Activated naive CD4-positive, alpha-beta T cell treated with anti-CD3 and anti-CD28 coated beads, Interleukin-2, amount 10 ng/mL, durations not matched to agents 7 days and 5 days (primary cell): ENCODE measurements at regions not wholly inside any gene's neighbourhood (a gene's known extent, or its start where the extent isn't known, plus 50 kb on each side); places are given as distances from the start of the nearest gene placed in this dataset.

Experiments
- CTCF ChIA-PET: fragments of 350-600 bp; sonication (Branson Sonifier 250); formaldehyde crosslinking; loops from one replicate; lab custom pipeline; 2021; ENCODE audit warnings: antibody characterized with exemption; lab: Charles Lee
- DNase-seq: peaks from one replicate; pipeline ENCODE4 v3.0.0-alpha.2; 2020
- H3K27ac Mint-ChIP-seq: one replicate; pipeline ENCODE4 v1.8.0; 2021; ENCODE audit warnings: mild to moderate bottlenecking, moderate library complexity, mixed read lengths
- H3K27me3 Mint-ChIP-seq: one replicate; pipeline ENCODE4 v1.8.0; 2021; ENCODE audit warnings: mild to moderate bottlenecking, mixed read lengths
- H3K36me3 Mint-ChIP-seq: one replicate; pipeline ENCODE4 v1.8.0; 2021; ENCODE audit warnings: mixed read lengths
- H3K4me1 Mint-ChIP-seq: one replicate; pipeline ENCODE4 v1.8.0; 2021; ENCODE audit warnings: mixed read lengths
- H3K4me3 Mint-ChIP-seq: one replicate; pipeline ENCODE4 v1.8.0; 2021; ENCODE audit warnings: mild to moderate bottlenecking, moderate library complexity, mixed read lengths
- H3K9me3 Mint-ChIP-seq: one replicate; pipeline ENCODE4 v1.8.0; 2021; ENCODE audit warnings: mixed read lengths

DNA sequence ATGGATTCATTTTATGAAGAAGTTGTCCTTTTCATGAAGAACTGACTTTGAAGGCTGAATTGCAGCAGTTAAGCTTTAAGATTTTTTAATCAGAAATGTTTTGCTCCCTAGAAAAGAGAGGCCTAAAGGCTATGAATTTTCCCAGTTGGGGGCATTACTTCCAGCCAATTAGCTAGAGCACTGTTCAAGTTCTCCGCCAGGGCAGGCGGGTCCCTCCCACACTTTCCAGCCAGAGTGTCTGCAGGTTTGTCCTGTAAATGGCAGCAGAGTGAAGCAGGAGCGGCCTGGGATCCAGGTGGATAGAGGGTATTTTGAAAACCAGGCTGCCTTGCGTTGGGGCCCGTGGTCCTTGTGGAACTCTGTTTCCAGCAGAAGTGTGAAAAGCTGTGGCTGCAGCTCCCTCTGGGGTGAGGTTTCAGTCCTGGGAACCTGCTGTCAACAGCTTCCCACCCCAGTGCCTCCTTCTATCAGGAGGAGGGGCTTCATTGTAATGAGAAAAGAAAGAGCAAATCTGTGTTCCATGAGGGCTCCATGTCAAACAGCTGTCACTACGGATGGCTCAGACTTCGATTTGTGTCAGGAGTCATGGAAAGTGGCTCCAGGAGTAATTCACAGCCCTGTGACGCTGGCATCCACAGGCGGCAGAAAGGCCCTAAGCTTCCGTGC, 210.7 kb upstream of the TMEM132C start:
- Mint-ChIP-seq H3K27me3 (no peaks in the 10 kb centered on the region), H3K4me3 (no peak overlapping the region), H3K9me3 (peaks cover 12% of the 10 kb centered on the region), H3K27ac (no peak overlapping the region), H3K4me1 (no peaks in the 10 kb centered on the region), H3K36me3 (no peaks in the 10 kb centered on the region)
- DNase-seq: no peak
- CTCF ChIA-PET: no interaction called here

DNA sequence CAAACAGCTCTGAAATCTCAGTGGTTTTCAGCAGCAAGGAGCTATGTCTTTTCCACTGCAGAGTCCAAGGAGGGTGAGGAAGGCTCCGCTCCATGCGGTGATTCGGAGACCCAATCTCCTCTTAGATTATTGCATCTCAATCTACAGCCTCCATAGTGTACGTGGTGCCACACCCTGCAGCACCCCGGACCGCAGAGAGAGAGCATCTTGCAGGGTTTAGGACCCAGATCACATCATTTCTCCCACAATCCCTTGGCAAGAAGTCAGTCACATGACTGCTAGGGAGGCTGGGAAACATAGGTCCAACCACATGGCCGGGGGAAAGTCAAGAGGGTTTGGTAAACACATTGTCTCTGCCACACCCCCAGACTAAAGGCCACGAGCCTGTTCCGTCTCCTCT, 209.4 kb upstream of the TMEM132C start:
- Mint-ChIP-seq H3K9me3 (peaks cover 17% of the 10 kb centered on the region), H3K4me1 (no peaks in the 10 kb centered on the region), H3K36me3 (no peaks in the 10 kb centered on the region), H3K27ac (no peak overlapping the region), H3K4me3 (no peak overlapping the region), H3K27me3 (no peaks in the 10 kb centered on the region)
- no peak for DNase-seq
- CTCF ChIA-PET: no interaction called here

- no peaks in the 10 kb centered on the region for H3K27me3 Mint-ChIP-seq
- no peaks in the 10 kb centered on the region for H3K36me3 Mint-ChIP-seq
- peaks cover 18% of the 10 kb centered on the region for H3K9me3 Mint-ChIP-seq
- H3K27ac Mint-ChIP-seq: no peak overlapping the region
- no peaks in the 10 kb centered on the region for H3K4me1 Mint-ChIP-seq
- no peak overlapping the region for H3K4me3 Mint-ChIP-seq
- CTCF ChIA-PET: no interaction called here
- DNase-seq: no peak
Measured at GRCh38 chr12:128059621-128060370, 207.2 kb upstream of the TMEM132C start.

DNA sequence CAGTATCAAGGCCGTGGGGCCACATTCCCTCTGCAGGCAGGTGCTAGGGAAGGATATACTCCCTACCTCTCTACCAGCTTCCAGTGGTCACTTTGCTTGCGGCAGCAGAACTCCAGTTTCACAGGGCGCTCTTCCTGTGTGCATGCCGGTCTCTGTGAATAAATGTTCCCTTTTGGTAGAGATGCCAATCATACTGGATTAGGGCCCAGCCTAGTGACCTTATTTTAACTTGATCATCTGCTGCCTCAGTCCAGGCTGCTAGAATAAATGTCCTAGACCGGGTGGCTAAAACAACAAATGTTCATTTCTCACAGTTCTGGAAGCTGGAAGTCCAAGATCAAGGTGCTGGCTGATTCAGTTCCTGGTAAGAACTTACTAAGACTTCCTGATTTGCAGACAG, 198.8 kb upstream of the TMEM132C start:
- Mint-ChIP-seq H3K27me3 (no peaks in the 10 kb centered on the region), H3K4me1 (no peaks in the 10 kb centered on the region), H3K27ac (no peak overlapping the region)

GRCh38 chr12:128069359-128069997, 197.5 kb upstream of the TMEM132C start:
- Mint-ChIP-seq H3K4me3 (no peak overlapping the region), H3K4me1 (no peaks in the 10 kb centered on the region), H3K27me3 (no peaks in the 10 kb centered on the region), H3K36me3 (no peaks in the 10 kb centered on the region), H3K9me3 (peaks cover 3% of the 10 kb centered on the region), H3K27ac (no peak overlapping the region)
- DNase-seq: peak; percentile 43
- CTCF ChIA-PET: interaction anchor here (0.5 to 1.4 kb wide), 6 partner anchors 8 to 1999 kb away, joined by 3 to 5 read pairs (median 3); no protein-coding TSS in a partner anchor

More for the DNA sequence above, 198.8 kb upstream of the TMEM132C start:
- Mint-ChIP-seq H3K4me3 (no peak overlapping the region), H3K9me3 (peaks cover 3% of the 10 kb centered on the region), H3K36me3 (no peaks in the 10 kb centered on the region)
- CTCF ChIA-PET: no interaction called here
- DNase-seq: no peak

DNA sequence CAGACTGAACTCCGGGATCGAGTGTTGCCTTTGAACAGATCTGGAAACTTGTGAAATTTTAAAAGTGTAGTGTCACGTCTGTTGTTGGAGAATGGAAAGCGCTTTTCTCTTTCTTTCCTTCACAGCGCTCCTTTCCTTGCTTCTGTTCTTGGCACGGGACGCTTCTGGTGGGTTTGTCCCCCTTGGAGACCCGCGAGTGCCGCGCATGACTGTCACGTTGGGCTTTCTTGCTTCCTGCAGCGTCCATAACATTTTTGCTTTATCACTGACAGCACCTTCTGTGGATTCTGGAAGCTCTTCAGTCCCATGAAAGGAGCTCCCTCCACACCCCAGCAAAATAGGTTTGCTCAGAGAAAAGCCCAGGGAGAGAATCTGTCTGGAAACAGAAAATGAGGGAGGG, 193.0 kb upstream of the TMEM132C start:
- H3K9me3 Mint-ChIP-seq: peaks cover 24% of the 10 kb centered on the region
- no peak for DNase-seq
- no peaks in the 10 kb centered on the region for H3K4me1 Mint-ChIP-seq
- CTCF ChIA-PET: no interaction called here
- H3K36me3 Mint-ChIP-seq: no peaks in the 10 kb centered on the region
- H3K4me3 Mint-ChIP-seq: no peak overlapping the region
- H3K27me3 Mint-ChIP-seq: no peaks in the 10 kb centered on the region
- H3K27ac Mint-ChIP-seq: no peak overlapping the region

DNA sequence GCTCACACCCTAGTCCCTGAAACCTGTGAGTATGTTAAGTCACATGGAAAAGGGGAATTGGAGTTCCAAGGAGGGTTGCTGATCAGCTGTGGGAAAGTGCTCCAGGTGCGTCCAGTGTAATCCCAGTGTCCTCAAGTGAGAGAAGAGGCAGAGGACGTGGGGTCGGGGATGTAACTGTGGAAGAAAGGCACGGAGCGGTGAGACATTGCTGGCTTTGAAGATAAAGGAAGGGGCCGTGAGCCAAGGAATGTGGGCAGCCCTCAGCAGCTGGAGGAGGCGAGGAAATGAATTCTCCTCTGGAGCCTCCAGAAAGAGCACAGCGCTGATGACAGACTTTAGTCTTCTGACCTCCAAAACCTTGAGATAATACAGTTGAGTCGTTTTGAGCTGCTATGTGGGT, 191.6 kb upstream of the TMEM132C start:
- no peaks in the 10 kb centered on the region for H3K27me3 Mint-ChIP-seq
- no peak overlapping the region for H3K4me3 Mint-ChIP-seq
- H3K36me3 Mint-ChIP-seq: no peaks in the 10 kb centered on the region
- no peaks in the 10 kb centered on the region for H3K4me1 Mint-ChIP-seq
- H3K27ac Mint-ChIP-seq: no peak overlapping the region
- peaks cover 24% of the 10 kb centered on the region for H3K9me3 Mint-ChIP-seq
- CTCF ChIA-PET: no interaction called here
- no peak for DNase-seq

DNA sequence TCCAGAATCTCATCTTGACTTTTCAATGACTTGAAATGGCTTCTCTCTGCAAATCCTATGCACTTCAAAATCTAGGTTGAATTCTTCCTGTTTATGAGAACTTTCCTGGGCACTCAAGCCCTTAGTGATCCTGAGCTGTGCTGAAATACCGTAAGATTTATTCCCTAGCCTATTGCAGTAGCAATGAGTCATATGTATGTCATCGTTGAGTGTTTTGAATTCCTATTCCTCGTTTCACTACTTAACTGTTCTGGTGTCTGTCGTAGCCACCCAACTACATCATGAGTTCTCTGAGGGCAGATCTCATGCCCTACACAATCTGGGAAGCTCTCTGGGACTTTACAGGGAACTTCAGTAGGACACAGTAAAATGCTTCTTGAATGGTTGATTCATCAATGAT, 190.8 kb upstream of the TMEM132C start:
- CTCF ChIA-PET: no interaction called here
- Mint-ChIP-seq H3K36me3 (no peaks in the 10 kb centered on the region), H3K27ac (no peak overlapping the region), H3K4me1 (no peaks in the 10 kb centered on the region), H3K27me3 (no peaks in the 10 kb centered on the region), H3K4me3 (no peak overlapping the region), H3K9me3 (peaks cover 24% of the 10 kb centered on the region)
- no peak for DNase-seq

GRCh38 chr12:128077211-128077916, 189.6 kb upstream of the TMEM132C start:
- H3K9me3 Mint-ChIP-seq: peaks cover 24% of the 10 kb centered on the region
- no peak overlapping the region for H3K4me3 Mint-ChIP-seq
- no peaks in the 10 kb centered on the region for H3K36me3 Mint-ChIP-seq
- no peak for DNase-seq
- H3K27me3 Mint-ChIP-seq: no peaks in the 10 kb centered on the region
- H3K4me1 Mint-ChIP-seq: no peaks in the 10 kb centered on the region
- H3K27ac Mint-ChIP-seq: no peak overlapping the region
- CTCF ChIA-PET: no interaction called here

DNA sequence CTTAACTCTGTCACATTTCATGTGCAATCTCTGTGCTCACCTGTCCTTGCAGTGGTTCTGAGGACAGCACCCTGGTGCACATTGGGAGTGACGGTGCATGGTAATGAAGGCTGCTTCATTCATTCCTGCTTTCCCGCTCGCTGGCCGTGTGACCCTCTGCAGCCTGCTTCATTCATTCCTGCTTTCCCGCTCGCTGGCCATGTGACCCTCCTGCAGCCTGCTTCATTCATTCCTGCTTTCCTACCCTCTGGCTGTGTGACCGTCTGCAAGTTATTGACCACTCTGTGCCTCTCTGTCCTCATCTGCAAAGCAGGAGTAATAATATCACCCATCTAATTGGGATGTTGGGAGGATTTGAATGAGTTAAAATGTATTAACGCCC, 189.1 kb upstream of the TMEM132C start:
- Mint-ChIP-seq H3K27ac (no peak overlapping the region), H3K4me3 (no peak overlapping the region), H3K9me3 (peaks cover 24% of the 10 kb centered on the region), H3K4me1 (no peaks in the 10 kb centered on the region), H3K27me3 (no peaks in the 10 kb centered on the region), H3K36me3 (no peaks in the 10 kb centered on the region)
- no peak for DNase-seq
- CTCF ChIA-PET: no interaction called here

GRCh38 chr12:128078301-128078971, 188.5 kb upstream of the TMEM132C start:
- no peak overlapping the region for H3K27ac Mint-ChIP-seq
- H3K27me3 Mint-ChIP-seq: no peaks in the 10 kb centered on the region
- H3K9me3 Mint-ChIP-seq: peaks cover 24% of the 10 kb centered on the region
- H3K4me3 Mint-ChIP-seq: no peak overlapping the region
- no peak for DNase-seq
- CTCF ChIA-PET: no interaction called here
- no peaks in the 10 kb centered on the region for H3K36me3 Mint-ChIP-seq
- no peaks in the 10 kb centered on the region for H3K4me1 Mint-ChIP-seq

DNA sequence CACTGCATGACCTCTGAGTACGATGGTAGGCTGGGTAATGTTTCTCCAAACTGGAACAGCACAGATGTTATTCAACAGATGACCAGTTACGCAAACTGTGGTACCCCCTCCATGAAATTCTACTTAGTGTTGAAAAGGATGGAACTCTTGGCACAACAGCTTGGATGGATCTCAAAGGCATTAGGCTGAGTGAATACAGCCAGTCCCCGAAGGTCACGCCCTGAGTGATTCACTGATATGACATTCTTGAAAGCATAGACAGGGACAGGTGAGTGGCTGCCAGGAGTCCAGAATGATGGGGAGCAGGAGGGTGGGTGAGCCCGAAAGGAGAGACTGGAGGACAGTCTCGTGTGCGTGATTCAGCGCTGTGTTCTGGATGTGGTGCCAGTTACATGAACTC, 187.5 kb upstream of the TMEM132C start:
- CTCF ChIA-PET: no interaction called here
- Mint-ChIP-seq H3K27ac (no peak overlapping the region), H3K4me3 (no peak overlapping the region), H3K36me3 (no peaks in the 10 kb centered on the region), H3K27me3 (no peaks in the 10 kb centered on the region), H3K9me3 (peaks cover 24% of the 10 kb centered on the region), H3K4me1 (no peaks in the 10 kb centered on the region)
- no peak for DNase-seq

GRCh38 chr12:128083132-128083729, 183.7 kb upstream of the TMEM132C start:
- Mint-ChIP-seq H3K27me3 (no peaks in the 10 kb centered on the region), H3K27ac (no peak overlapping the region), H3K4me3 (no peak overlapping the region), H3K9me3 (peaks cover 2% of the 10 kb centered on the region), H3K4me1 (no peaks in the 10 kb centered on the region), H3K36me3 (no peaks in the 10 kb centered on the region)
- CTCF ChIA-PET: no interaction called here
- DNase-seq: no peak

DNA sequence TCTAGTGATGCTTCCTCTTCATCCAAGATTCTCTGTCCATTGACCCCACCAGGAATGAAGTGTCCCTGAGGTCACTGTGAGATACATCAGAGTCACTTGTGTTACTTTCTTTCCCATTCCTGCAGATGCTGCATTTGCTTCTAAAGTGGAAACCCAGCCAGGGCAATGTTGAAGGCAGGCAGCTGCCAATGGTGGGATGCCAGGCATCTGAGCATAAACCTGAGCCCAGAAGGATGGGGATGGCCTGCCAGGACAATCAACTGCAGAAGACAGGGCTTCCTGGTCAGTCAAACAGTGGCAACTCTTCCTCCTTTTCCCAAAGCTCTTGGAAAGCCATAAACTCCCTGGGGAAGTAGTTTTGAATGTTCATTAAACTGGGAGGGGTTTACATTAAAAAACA, 178.0 kb upstream of the TMEM132C start:
- H3K4me3 Mint-ChIP-seq: no peak overlapping the region
- no peak for DNase-seq
- no peaks in the 10 kb centered on the region for H3K27me3 Mint-ChIP-seq
- CTCF ChIA-PET: no interaction called here
- H3K4me1 Mint-ChIP-seq: no peaks in the 10 kb centered on the region
- peaks cover 10% of the 10 kb centered on the region for H3K9me3 Mint-ChIP-seq
- H3K36me3 Mint-ChIP-seq: no peaks in the 10 kb centered on the region
- no peak overlapping the region for H3K27ac Mint-ChIP-seq
